Suppressor macrophage treated with lipopolysaccharide for 1 hour (primary cell): ENCODE measurements at regions not wholly inside any gene's neighbourhood (a gene's known extent, or its start where the extent isn't known, plus 50 kb on each side); places are given as distances from the start of the nearest gene placed in this dataset.

Source experiments
- DNase-seq, 3 donors: peaks; one replicate each; pipeline ENCODE4 v3.0.0-alpha.2; 2020 to 2022

- DNase-seq: no peak
These were observed 63.0 kb upstream of the ETS2 start for GRCh38 chr21:38742580-38743260.

DNA sequence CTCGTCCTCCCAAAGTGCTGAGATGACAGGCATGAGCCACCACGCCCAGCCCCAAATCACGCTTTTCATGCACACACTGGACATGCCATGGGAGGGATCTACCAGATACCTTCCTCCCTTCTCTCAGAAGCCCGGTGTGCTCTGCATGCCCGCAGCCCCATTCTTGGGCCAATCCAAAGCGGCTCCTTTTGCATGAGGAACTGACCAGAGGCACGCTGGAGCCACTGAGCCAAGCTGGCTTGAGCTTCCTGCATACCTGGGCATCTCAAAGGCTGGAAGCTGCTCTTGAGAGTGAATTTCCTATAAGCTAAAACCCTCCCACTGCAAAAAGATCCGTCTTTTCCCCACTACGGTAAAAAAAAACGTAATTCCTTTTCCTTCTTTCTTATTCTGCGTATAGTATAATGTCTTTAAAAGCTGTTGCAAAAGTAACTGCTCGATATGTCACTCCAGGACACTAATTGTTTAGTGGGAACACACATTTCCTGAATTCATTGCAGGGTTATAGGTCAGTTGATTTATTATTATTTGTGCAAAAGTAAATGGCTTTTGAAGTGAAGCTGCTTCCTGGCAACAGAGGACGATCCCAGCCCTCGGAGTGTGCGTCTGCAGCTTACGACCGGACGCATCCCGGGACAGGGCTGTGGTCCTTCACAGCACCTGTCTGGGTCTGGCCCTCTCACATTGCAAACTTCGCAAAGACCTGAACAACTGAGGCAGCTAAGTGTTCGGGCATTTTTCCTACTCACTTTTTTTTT, 61.8 kb upstream of the ETS2 start:
- no peak for DNase-seq

DNA sequence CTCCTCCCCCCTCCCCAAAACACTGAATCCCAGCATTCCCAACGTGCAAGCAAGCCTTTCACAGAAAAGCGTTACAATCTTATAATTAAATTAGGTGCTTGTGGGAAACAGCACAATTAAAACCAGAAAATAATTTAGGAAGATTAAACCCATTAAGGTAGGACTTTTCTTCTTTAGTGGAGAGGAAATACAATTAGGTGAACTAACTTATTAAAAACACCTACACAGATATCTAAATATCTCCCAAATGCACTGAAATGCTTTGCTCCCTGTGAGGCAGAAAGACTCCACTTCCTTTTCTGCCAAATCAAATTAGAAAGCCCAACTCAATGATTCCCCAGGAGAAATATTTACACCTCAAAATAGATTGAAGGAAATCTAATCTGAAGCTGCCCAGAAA, 60.9 kb upstream of the ETS2 start:
- DNase-seq: no peak

DNA sequence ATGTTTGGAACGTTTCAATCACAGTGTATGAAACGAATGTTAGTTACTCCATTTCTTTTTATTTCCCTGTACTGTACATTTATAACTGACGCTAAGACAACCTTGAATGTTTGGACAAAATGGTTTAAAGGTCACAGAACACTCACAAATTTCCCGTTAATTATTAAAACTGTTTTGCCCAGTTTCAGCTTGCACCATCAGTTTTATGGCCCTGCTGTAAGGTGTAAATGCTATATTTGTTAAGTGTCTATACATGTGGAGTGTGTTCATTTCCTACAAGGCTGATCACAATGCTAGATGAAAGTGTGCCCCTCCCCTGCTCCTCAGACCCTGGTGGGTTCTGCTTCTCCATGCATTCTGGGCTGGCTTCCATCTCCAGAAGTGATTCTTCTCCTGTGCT, 57.9 kb upstream of the ETS2 start:
- DNase-seq: no peak

GRCh38 chr21:38751379-38752050, 54.2 kb upstream of the ETS2 start:
- DNase-seq: peak; percentile 78 to 79 (median 78)

- peak in 1 of 3 donors; percentile 17 for DNase-seq
These were observed 53.7 kb upstream of the ETS2 start for GRCh38 chr21:38752051-38752505.

DNA sequence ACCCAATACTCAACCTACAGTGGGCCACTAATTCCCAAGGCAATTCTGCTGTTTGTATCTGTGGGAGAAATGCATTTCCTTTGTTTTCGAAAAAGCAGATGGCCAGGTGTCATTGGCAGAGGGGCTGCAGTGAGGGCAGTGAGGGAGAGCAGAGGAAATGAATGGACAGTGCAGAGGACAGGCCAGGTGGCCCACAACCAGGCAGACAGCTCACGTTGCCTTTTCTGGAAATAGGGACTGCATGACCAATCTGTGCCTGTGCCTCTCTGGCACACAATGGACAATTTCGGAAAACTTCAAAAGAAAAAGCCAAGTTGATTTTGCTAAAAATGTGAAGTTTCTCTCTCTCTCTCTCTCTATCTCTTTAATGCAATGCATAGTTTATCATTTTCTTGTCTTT, 52.6 kb upstream of the ETS2 start:
- DNase-seq: no peak

DNA sequence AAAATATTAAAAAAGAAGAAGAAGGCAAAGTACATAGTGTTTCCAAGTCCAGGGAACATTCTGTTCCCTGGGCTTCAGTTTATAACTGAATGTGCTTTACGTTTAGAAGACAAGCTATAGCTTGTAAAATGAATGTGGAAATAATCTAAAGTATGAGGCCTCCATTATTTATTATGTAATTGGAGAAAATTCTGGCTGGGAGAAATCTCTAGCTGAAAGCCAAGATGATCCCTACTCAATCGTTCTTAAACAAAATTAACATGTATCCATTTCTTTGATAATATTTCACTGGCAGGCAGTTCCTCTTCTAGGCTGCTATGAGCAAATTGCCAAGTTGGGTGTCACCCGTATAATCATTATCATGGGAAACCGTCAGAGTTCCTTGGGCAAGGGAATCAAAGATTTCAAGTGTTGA, 52.2 kb upstream of the ETS2 start:
- DNase-seq: peak in 1 of 3 donors; percentile 32
